ENCODE measurements at regions not wholly inside any gene's neighbourhood (a gene's known extent, or its start where the extent isn't known, plus 50 kb on each side); places are given as distances from the start of the nearest gene placed in this dataset.

DNA sequence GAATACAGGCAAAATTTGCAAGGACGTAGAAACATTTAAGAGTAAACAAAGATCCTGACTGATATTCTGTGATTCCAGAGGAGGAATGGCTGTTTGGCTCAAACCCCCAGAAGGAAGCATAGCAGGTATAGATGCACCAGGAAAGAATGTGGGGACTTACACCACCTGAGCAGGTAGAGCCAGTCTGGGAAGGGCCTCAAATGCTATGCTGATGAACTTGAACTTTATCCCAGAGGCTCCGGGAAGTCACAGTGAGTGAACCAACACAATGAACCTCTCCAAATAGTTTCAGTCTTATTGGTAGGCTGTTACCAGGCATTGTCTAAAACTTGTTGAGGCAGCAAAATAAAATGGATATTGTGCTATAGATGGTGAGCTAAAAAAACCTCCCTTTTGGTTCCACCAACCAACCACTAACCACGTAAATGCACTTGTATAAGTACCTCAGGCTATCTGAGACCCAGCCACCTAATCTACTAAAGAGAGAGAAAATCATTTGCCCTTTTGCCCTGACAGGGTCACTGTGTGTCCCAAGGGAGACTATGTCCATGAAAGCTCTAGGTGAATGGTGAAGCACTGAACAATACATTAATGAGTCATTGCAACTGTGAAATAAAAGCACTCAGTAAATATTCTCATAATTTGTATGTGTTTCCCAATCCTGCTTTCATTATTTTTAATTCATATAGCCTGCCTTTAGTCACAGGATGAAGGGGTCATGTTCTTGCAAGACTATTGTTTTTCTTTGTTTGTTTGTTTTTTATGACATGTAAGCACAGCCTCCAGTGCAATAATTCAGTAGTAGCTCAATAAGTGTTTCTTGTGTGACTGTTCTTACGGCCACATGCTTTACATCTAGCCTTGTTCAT lies 911.6 kb downstream of the EPHA4 start:
- Histone ChIP-seq H3K27me3 (no peaks in the 10 kb centered on the region), H3K4me3 (no peak overlapping the region), H3K36me3 (no peaks in the 10 kb centered on the region), H3K27ac (no peak overlapping the region), H3K9me3 (no peaks in the 10 kb centered on the region), H3K4me1 (peaks cover 0 to 3% (median 0%) of the 10 kb centered on the region in 4 donors)
- in situ Hi-C loops (cut with MboI; ENCODE audit: low pct_ligation_motif_present in 1 of 4, low pct_unique_long_range_greater_than_20kb in 1 of 4, low sequenced_read_pairs in 3 of 4) (no loop called here), intact Hi-C loops (cut with DNase I; ENCODE audit: low total_unique reads) (no loop called here)
- TF ChIP-seq CTCF (IDR thresholded peaks at IDR 0.05) (no peak), POLR2A (IDR thresholded peaks at IDR 0.05) (no peak), EP300 (IDR thresholded peaks at IDR 0.05; ENCODE audit: low read depth) (no peak), POLR2AphosphoS5 (IDR thresholded peaks at IDR 0.05) (no peak)
- DNase-seq = peak; percentile 38
- 20 to 64% methylated on average over 2 to 4 of the region's 4 CpGs for WGBS, 2 donors (ENCODE audit: low coverage in 1 of 2)

- Histone ChIP-seq H3K27me3 (no peaks in the 10 kb centered on the region), H3K36me3 (no peaks in the 10 kb centered on the region), H3K4me1 (peaks cover 0 to 3% (median 0%) of the 10 kb centered on the region in 4 donors), H3K4me3 (no peak overlapping the region), H3K27ac (no peak overlapping the region), H3K9me3 (no peaks in the 10 kb centered on the region)
- no peak for TF ChIP-seq EP300 (IDR thresholded peaks at IDR 0.05; ENCODE audit: low read depth)
- TF ChIP-seq POLR2AphosphoS5 (IDR thresholded peaks at IDR 0.05) = no peak
- no peak for TF ChIP-seq CTCF (IDR thresholded peaks at IDR 0.05)
- TF ChIP-seq POLR2A (IDR thresholded peaks at IDR 0.05) = no peak
- intact Hi-C loops (cut with DNase I; ENCODE audit: low total_unique reads) = no loop called here
- DNase-seq = peak; percentile 15
- in situ Hi-C loops (cut with MboI; ENCODE audit: low pct_ligation_motif_present in 1 of 4, low pct_unique_long_range_greater_than_20kb in 1 of 4, low sequenced_read_pairs in 3 of 4) = no loop called here
- WGBS, 2 donors (ENCODE audit: low coverage in 1 of 2) = 48 to 66% methylated on average over 3 of the region's 3 CpGs
Measured at GRCh38 chr2:220662431-220662830, 909.7 kb downstream of the EPHA4 start.

GRCh38 chr2:220663065-220663464 lies 909.0 kb downstream of the EPHA4 start:
- no peak for DNase-seq
- intact Hi-C loops (cut with DNase I; ENCODE audit: low total_unique reads) = no loop called here
- H3K27me3 ChIP-seq = no peaks in the 10 kb centered on the region
- H3K4me1 ChIP-seq = peaks cover 0 to 3% (median 0%) of the 10 kb centered on the region in 4 donors
- no peak overlapping the region for H3K4me3 ChIP-seq
- H3K36me3 ChIP-seq = no peaks in the 10 kb centered on the region
- H3K27ac ChIP-seq = no peak overlapping the region
- TF ChIP-seq EP300 (IDR thresholded peaks at IDR 0.05; ENCODE audit: low read depth) = no peak
- TF ChIP-seq POLR2AphosphoS5 (IDR thresholded peaks at IDR 0.05) = no peak
- TF ChIP-seq POLR2A (IDR thresholded peaks at IDR 0.05) = no peak
- TF ChIP-seq CTCF (IDR thresholded peaks at IDR 0.05) = no peak
- in situ Hi-C loops (cut with MboI; ENCODE audit: low pct_ligation_motif_present in 1 of 4, low pct_unique_long_range_greater_than_20kb in 1 of 4, low sequenced_read_pairs in 3 of 4) = no loop called here
- no peaks in the 10 kb centered on the region for H3K9me3 ChIP-seq

GRCh38 chr2:220664272-220665107 lies 907.6 kb downstream of the EPHA4 start:
- TF ChIP-seq POLR2A (IDR thresholded peaks at IDR 0.05) = no peak
- TF ChIP-seq CTCF (IDR thresholded peaks at IDR 0.05) = no peak
- 69 to 73% methylated on average over 8 of the region's 8 CpGs for WGBS, 2 donors (ENCODE audit: low coverage in 1 of 2)
- Histone ChIP-seq H3K4me1 (peaks cover 0 to 3% (median 0%) of the 10 kb centered on the region in 4 donors), H3K9me3 (peaks cover 0 to 2% of the 10 kb centered on the region in 2 donors), H3K36me3 (no peaks in the 10 kb centered on the region), H3K27me3 (no peaks in the 10 kb centered on the region), H3K4me3 (no peak overlapping the region), H3K27ac (no peak overlapping the region)
- intact Hi-C loops (cut with DNase I; ENCODE audit: low total_unique reads) (no loop called here), in situ Hi-C loops (cut with MboI; ENCODE audit: low pct_ligation_motif_present in 1 of 4, low pct_unique_long_range_greater_than_20kb in 1 of 4, low sequenced_read_pairs in 3 of 4) (no loop called here)
- no peak for DNase-seq

Measured in transverse colon (tissue), 4 donors.